Tibial nerve (tissue), 4 donors: ENCODE measurements at regions not wholly inside any gene's neighbourhood (a gene's known extent, or its start where the extent isn't known, plus 50 kb on each side); places are given as distances from the start of the nearest gene placed in this dataset.

Experiments
- EP300 ChIP-seq, 2 donors: sonication (generic); formaldehyde crosslinking; IDR thresholded peaks; one replicate each; pipeline ENCODE4 v1.6.1; 2017; ENCODE audit warnings: antibody characterized with exemption in 2 of 2, mild to moderate bottlenecking in 1 of 2
- POLR2A ChIP-seq, 2 donors: fragments of 450-650 bp; IDR thresholded peaks; one replicate each; pipeline ENCODE4 v1.6.1; 2017; ENCODE audit warnings: antibody characterized with exemption in 2 of 2, mild to moderate bottlenecking in 2 of 2, moderate library complexity in 2 of 2
- TF ChIP-seq, protein P1 (sequence below), 5 experiments: fragments of 200-600 bp in 3 of 5; fragments of 450-650 bp in 2 of 5; sonication (generic) in 3 of 5; IDR thresholded peaks; one replicate each; pipeline ENCODE4 v1.5.1; 2016 to 2019; ENCODE audit warnings: antibody characterized with exemption in 5 of 5, mild to moderate bottlenecking in 3 of 5, moderate library complexity in 2 of 5

- TF ChIP-seq, protein P1, sequence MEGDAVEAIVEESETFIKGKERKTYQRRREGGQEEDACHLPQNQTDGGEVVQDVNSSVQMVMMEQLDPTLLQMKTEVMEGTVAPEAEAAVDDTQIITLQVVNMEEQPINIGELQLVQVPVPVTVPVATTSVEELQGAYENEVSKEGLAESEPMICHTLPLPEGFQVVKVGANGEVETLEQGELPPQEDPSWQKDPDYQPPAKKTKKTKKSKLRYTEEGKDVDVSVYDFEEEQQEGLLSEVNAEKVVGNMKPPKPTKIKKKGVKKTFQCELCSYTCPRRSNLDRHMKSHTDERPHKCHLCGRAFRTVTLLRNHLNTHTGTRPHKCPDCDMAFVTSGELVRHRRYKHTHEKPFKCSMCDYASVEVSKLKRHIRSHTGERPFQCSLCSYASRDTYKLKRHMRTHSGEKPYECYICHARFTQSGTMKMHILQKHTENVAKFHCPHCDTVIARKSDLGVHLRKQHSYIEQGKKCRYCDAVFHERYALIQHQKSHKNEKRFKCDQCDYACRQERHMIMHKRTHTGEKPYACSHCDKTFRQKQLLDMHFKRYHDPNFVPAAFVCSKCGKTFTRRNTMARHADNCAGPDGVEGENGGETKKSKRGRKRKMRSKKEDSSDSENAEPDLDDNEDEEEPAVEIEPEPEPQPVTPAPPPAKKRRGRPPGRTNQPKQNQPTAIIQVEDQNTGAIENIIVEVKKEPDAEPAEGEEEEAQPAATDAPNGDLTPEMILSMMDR (IDR thresholded peaks at IDR 0.05), result no peak
- no peak for TF ChIP-seq POLR2A (IDR thresholded peaks at IDR 0.05)
- TF ChIP-seq EP300 (IDR thresholded peaks at IDR 0.05), result no peak
Observed at GRCh38 chr3:42035007-42035406, 56.1 kb upstream of the TRAK1 start.
